ENCODE measurements at regions not wholly inside any gene's neighbourhood (a gene's known extent, or its start where the extent isn't known, plus 50 kb on each side); places are given as distances from the start of the nearest gene placed in this dataset.
"Not testable (repeated sequence)": the region's sequence is repeated elsewhere in the genome, so short reads cannot be mapped to it uniquely, and the experiment has no call there.

- no peak for DNase-seq
These were observed 553.1 kb upstream of the PPP2R3A start for GRCh38 chr3:135412475-135412874.

GRCh38 chr3:135416182-135416581, 549.3 kb upstream of the PPP2R3A start:
- no peak for DNase-seq

DNA sequence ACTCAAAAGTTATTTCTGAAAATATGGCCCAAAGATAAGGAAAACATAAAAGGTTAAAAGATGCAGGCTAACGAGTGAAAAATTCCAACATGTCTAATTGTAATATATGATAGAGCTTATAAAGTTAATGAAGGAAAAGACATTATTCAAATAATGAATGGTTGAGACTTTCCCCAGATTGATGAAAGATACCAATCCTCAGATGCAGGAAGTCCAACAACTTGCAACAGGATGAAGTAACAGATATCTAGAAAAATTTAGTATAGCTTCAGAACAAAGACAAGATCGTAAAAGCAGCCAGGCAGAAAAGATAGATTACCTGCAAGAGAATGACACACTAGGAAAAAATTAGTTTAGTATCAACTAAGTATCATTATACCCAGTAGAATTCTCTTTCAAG, 546.4 kb upstream of the PPP2R3A start:
- no peak for DNase-seq

GRCh38 chr3:135426508-135426907, 539.0 kb upstream of the PPP2R3A start:
- no peak for DNase-seq

DNA sequence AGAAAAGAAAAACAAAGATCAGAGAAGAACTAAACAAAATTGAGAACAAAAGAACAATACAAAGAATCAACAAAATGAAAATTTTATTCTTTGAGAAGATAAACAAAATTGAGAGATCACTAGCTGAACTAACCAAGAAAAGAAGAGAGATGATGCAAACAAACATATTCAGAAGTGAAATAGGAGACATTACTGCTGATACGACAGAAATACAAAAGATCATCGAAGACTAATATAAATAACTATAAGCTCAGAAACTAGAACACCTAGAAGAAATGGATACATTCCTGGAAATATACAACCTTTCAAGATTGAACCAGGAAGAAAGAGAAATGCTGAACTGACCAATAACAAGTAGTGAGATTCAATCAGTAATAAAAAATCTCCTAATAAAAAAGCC, 533.1 kb upstream of the PPP2R3A start:
- DNase-seq, result no peak

- not testable (repeated sequence) for DNase-seq
These were observed 526.5 kb upstream of the PPP2R3A start for GRCh38 chr3:135438889-135439597.

GRCh38 chr3:135439632-135440031, 525.9 kb upstream of the PPP2R3A start:
- not testable (repeated sequence) for DNase-seq

GRCh38 chr3:135440233-135440632, 525.3 kb upstream of the PPP2R3A start:
- no peak for DNase-seq

GRCh38 chr3:135440746-135441145, 524.8 kb upstream of the PPP2R3A start:
- DNase-seq, result no peak

- no peak for DNase-seq
These were observed 521.5 kb upstream of the PPP2R3A start for GRCh38 chr3:135444058-135444457.

GRCh38 chr3:135447483-135447882, 518.0 kb upstream of the PPP2R3A start:
- no peak for DNase-seq

DNA sequence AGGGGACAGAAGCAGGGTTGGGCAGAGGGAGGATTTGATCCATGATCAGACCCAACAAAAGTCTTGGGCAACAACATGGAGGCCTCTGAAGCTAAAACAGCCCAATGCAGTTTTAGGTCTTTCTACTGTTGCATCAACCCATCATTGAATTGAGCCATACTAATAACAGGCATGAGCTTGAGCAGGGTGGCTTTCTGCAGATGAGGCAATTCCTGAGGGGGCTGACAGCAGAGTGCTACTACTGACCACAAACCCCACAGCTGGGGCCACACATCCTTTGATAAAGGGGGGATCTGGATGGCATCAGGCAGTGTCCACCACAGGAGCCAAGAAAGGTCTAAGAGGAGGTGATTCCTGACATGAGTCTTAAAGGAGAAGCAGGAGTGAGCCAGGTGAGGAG, 517.0 kb upstream of the PPP2R3A start:
- DNase-seq, result no peak

- DNase-seq, result no peak
These were observed 516.5 kb upstream of the PPP2R3A start for GRCh38 chr3:135449046-135449445.

DNA sequence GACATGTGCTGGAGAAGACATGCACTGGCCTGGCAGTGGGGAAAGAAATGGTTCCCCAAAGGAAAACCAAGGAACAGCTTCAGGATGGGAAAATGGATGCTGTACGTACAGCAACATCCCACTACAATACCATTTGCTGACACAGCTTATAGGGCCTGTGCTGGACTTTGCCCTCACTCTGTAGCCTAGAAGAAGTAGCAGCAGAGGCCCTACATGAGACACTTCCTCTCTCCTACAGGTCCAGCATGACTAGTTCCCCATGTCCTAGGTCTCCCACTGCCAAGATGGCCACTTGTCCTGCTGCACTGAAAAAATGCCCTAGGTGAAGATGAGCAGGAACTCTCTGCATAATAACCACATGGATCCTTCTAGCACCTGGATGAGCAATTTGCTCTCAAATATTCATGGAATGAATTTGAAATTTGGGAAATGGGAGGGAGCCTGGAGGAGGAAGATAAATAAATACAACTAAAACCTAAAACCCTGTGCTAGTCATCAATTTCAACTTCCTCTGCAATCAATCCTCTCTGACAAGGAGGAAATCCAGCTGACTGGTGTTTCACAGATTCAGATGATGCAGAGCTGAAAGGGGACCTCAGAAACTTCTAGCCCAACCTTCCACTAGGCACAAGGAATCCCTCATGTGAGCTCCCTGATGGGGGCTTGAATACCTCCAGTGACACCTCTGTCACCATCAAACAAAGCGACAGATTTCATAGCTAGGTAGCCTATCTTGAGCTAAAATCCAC, 514.3 kb upstream of the PPP2R3A start:
- DNase-seq, result no peak

DNA sequence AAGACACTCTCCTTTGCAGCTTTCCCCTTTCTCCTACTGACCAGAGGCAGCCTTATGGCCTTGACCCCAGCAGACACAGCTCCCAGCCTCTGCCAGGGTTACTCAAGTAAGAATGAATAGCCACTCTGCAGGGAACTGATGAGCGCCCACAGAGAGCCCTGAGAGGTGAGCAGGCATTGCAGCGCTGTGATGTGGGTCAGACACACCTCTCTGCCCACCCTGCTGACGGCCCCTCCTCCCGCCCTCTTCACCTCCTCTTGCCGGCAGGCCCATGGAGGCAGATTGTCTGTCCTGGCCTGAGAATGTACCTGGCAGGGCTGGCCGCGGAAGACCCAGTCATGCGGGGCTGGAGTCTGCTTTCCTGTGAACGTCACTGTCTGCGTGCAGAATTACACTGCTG, 512.6 kb upstream of the PPP2R3A start:
- DNase-seq, result no peak

GRCh38 chr3:135453326-135453725, 512.2 kb upstream of the PPP2R3A start:
- DNase-seq, result no peak

GRCh38 chr3:135454890-135455289, 510.6 kb upstream of the PPP2R3A start:
- DNase-seq, result no peak

GRCh38 chr3:135456108-135456790, 509.3 kb upstream of the PPP2R3A start:
- no peak for DNase-seq

- no peak for DNase-seq
These were observed 506.8 kb upstream of the PPP2R3A start for GRCh38 chr3:135458541-135459322.

- DNase-seq, result no peak
These were observed 505.3 kb upstream of the PPP2R3A start for GRCh38 chr3:135460273-135460672.

DNA sequence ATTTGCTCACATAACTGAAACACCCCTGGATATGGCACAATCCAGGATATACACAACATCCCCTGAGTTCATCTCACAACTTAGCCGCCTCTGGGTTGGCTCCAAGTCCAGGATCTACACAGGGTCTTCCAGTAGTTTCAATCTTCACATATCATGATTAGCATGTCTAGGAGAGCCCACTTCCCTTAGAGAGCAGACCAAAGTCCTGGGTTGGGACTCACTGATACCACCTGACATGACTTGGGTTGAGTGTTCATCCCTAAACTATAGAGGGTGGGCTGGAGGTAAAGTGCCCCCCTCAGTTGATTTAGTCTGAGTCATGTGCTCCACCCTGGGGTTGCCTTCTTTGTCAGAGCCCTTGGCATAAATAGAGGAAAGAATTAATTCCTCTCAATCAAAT, 493.6 kb upstream of the PPP2R3A start:
- DNase-seq, result no peak

DNA sequence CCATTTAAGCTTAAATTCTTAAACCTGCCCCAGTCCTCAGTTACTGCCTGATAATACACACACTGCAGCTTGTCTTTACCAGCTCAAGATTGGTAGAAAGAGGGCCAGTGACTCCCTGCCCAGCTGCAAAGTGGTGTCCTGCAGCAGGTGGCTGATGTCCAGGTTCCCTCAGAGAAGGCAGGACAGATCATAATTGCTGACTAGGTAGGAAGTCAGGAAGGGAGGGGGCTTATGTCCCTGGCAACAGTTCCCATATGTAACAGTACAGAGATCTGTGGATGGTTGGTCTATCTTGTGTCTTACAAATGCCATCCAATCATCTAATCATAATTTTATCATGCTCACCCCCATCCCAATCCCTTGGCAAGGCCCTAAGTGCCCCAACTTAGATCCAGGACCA, 492.1 kb upstream of the PPP2R3A start:
- DNase-seq, result no peak

- no peak for DNase-seq
These were observed 478.3 kb upstream of the PPP2R3A start for GRCh38 chr3:135487261-135487660.

All from NCI-H226 (cell line).